HCT116 (cell line): ENCODE measurements at regions not wholly inside any gene's neighbourhood (a gene's known extent, or its start where the extent isn't known, plus 50 kb on each side); places are given as distances from the start of the nearest gene placed in this dataset.

Source experiments
- ATAC-seq: fragments of 200-7000 bp; cut with Tn5 transposase; 2 replicates; pipeline ENCODE4 v1.9.1; 2020; ENCODE audit warnings: mild to moderate bottlenecking, moderate library complexity
- BruUV-seq: library from RNA; stranded (reverse); fragments of 400-500 nt; replicated peaks from 2 replicates; lab custom pipeline; 2021; lab: Mats Ljungman, UMichigan
- CTCF ChIA-PET: fragments of 300-600 bp; sonication (Branson Sonifier 250); formaldehyde crosslinking; loops from one replicate; lab custom pipeline; 2021; ENCODE audit warnings: antibody characterized with exemption; lab: Charles Lee
- POLR2A ChIA-PET: fragments of 300-600, 350-600 bp; sonication (Branson Sonifier 250); formaldehyde crosslinking; loops from one replicate; lab custom pipeline; 2021; ENCODE audit warnings: antibody characterized with exemption; lab: Charles Lee
- RAD21 ChIA-PET, 2 experiments: fragments of 300-600 bp; sonication (Branson Sonifier 250); formaldehyde crosslinking; loops; one replicate each; lab custom pipeline; 2023; ENCODE audit warnings: low total read pairs in 2 of 2; ENCODE audit not compliant: uncharacterized antibody in 2 of 2, unreplicated experiment in 2 of 2, low non-redundant PET in 1 of 2; lab: Charles Lee
- DNase-seq: peaks from one replicate; pipeline ENCODE4 v3.0.0-alpha.2; 2010; ENCODE audit warnings: low read depth, low spot score
- H2AFZ ChIP-seq: fragments of 200-600 bp; shearing (Covaris generic), sonication (generic); 2 replicates; pipeline ENCODE4 v1.6.1; 2017; ENCODE audit warnings: low read depth, mixed run types, mixed read lengths, antibody characterized with exemption, low read length; ENCODE audit not compliant: poor library complexity, severe bottlenecking
- H3K27ac ChIP-seq: 2 replicates; pipeline ENCODE4 v1.5.1; 2012; ENCODE audit warnings: low read depth, low read length
- H3K27me3 ChIP-seq: fragments of 200-600 bp; sonication (generic); 2 replicates; pipeline ENCODE4 v1.6.1; 2016; ENCODE audit warnings: mixed run types, low read length, mixed read lengths; ENCODE audit not compliant: insufficient read depth
- H3K36me3 ChIP-seq, 2 experiments: fragments of 200-500 bp in 1 of 2; fragments of 200-600 bp in 1 of 2; sonication (Bioruptor generic) in 1 of 2; sonication (generic) in 1 of 2; 2 replicates each; pipeline versions ENCODE4 v1.5.1 to v1.6.1; 2014 to 2016; ENCODE audit warnings: low read length in 2 of 2, inconsistent platforms in 1 of 2, mixed read lengths in 1 of 2, mixed run types in 1 of 2; ENCODE audit not compliant: insufficient read depth in 2 of 2, control insufficient read depth in 1 of 2
- H3K4me1 ChIP-seq, 2 experiments: fragments of 200-600 bp in 1 of 2; sonication (generic) in 1 of 2; 2 replicates each; pipeline versions ENCODE4 v1.5.1 to v1.6.1; 2012 to 2017; ENCODE audit warnings: low read length in 2 of 2, inconsistent platforms in 1 of 2, mild to moderate bottlenecking in 1 of 2, mixed read lengths in 1 of 2, mixed run types in 1 of 2, moderate library complexity in 1 of 2; ENCODE audit not compliant: insufficient read depth in 2 of 2, control insufficient read depth in 1 of 2
- H3K4me2 ChIP-seq: fragments of 200-600 bp; sonication (generic); 2 replicates; pipeline ENCODE4 v1.6.1; 2017; ENCODE audit warnings: mixed run types, low read length, mixed read lengths
- H3K4me3 ChIP-seq, 2 experiments: fragments of 200-600 bp in 1 of 2; sonication (generic) in 1 of 2; replicated peaks in 1 of 2; 2 replicates each; pipeline ENCODE4 v1.5.1; 2011 to 2016; ENCODE audit warnings: low read length in 2 of 2, control low read depth in 1 of 2, low read depth in 1 of 2, mild to moderate bottlenecking in 1 of 2, mixed read lengths in 1 of 2, mixed run types in 1 of 2
- H3K79me2 ChIP-seq: fragments of 200-600 bp; sonication (generic); 2 replicates; pipeline ENCODE4 v1.6.1; 2017; ENCODE audit warnings: mild to moderate bottlenecking, mixed run types, low read length, moderate library complexity, mixed read lengths; ENCODE audit not compliant: insufficient read depth
- H3K9ac ChIP-seq: fragments of 200-600 bp; sonication (generic); 2 replicates; pipeline ENCODE4 v1.6.1; 2016; ENCODE audit warnings: low read length, mixed read lengths
- H3K9me2 ChIP-seq: fragments of 200-600 bp; sonication (generic), shearing (Covaris generic); 2 replicates; pipeline ENCODE4 v1.6.1; 2017; ENCODE audit warnings: mixed run types, mild to moderate bottlenecking, moderate library complexity; ENCODE audit not compliant: insufficient read depth
- H3K9me3 ChIP-seq, 2 experiments: fragments of 200-500 bp in 1 of 2; fragments of 200-600 bp in 1 of 2; sonication (Bioruptor generic) in 1 of 2; sonication (generic) in 1 of 2; 2 replicates each; pipeline ENCODE4 v1.6.1; 2014 to 2017; ENCODE audit warnings: low read length in 2 of 2, mixed read lengths in 2 of 2, inconsistent platforms in 1 of 2, low read depth in 1 of 2, mild to moderate bottlenecking in 1 of 2, mixed run types in 1 of 2, moderate library complexity in 1 of 2; ENCODE audit not compliant: control insufficient read depth in 1 of 2, insufficient read depth in 1 of 2
- H4K20me1 ChIP-seq: fragments of 200-600 bp; sonication (generic), shearing (Covaris generic); 2 replicates; pipeline ENCODE4 v1.6.1; 2017; ENCODE audit warnings: mixed run types, mild to moderate bottlenecking, moderate library complexity; ENCODE audit not compliant: insufficient read depth
- CBX3 ChIP-seq: IDR thresholded peaks from 2 replicates; pipeline ENCODE4 v1.6.1; 2012; ENCODE audit warnings: low read depth
- CEBPB ChIP-seq: IDR thresholded peaks from 2 replicates; pipeline ENCODE4 v1.6.1; 2012; ENCODE audit warnings: low read depth
- CTCF ChIP-seq, 3 experiments: fragments of 200-600 bp in 1 of 3; sonication (generic) in 1 of 3; IDR thresholded peaks in 2 of 3; conservative IDR thresholded peaks in 1 of 3; 2 replicates each; pipeline ENCODE4 v1.5.1; 2012 to 2017; ENCODE audit warnings: low read depth in 2 of 3, low read length in 2 of 3, antibody characterized with exemption in 1 of 3, borderline replicate concordance in 1 of 3, control low read depth in 1 of 3, mild to moderate bottlenecking in 1 of 3, mixed read lengths in 1 of 3, mixed run types in 1 of 3, moderate library complexity in 1 of 3; ENCODE audit not compliant: insufficient read depth in 1 of 3
- ELF1 ChIP-seq: IDR thresholded peaks from 2 replicates; pipeline ENCODE4 v1.6.1; 2012; ENCODE audit warnings: low read depth, borderline replicate concordance
- EZH2 ChIP-seq: fragments of 200-600 bp; sonication (generic); IDR thresholded peaks from 2 replicates; pipeline ENCODE4 v1.6.1; 2017; ENCODE audit warnings: antibody characterized with exemption, mixed run types
- EZH2phosphoT487 ChIP-seq: fragments of 200-600 bp; IDR thresholded peaks from 2 replicates; pipeline ENCODE4 v1.6.1; 2018; ENCODE audit warnings: antibody characterized with exemption, borderline replicate concordance
- MAX ChIP-seq: IDR thresholded peaks from 2 replicates; pipeline ENCODE4 v1.6.1; 2012
- POLR2A ChIP-seq: IDR thresholded peaks from 2 replicates; pipeline ENCODE4 v1.7.0; 2011; ENCODE audit warnings: borderline replicate concordance; ENCODE audit not compliant: insufficient read depth, insufficient read length; ENCODE audit errors: extremely low read depth
- POLR2AphosphoS5 ChIP-seq: IDR thresholded peaks from 2 replicates; pipeline ENCODE4 v1.6.1; 2011; ENCODE audit warnings: mild to moderate bottlenecking, low read depth, low read length, moderate library complexity
- RAD21 ChIP-seq: IDR thresholded peaks from 2 replicates; pipeline ENCODE4 v1.6.1; 2012; ENCODE audit warnings: low read depth, mild to moderate bottlenecking
- SP1 ChIP-seq: IDR thresholded peaks from 2 replicates; pipeline ENCODE4 v1.6.1; 2012; ENCODE audit warnings: low read depth
- TCF7L2 ChIP-seq: IDR thresholded peaks from 2 replicates; pipeline ENCODE4 v1.7.0; 2011; ENCODE audit warnings: borderline replicate concordance, inconsistent platforms; ENCODE audit not compliant: insufficient read depth, insufficient read length; ENCODE audit errors: extremely low read depth
- YY1 ChIP-seq: IDR thresholded peaks from 2 replicates; pipeline ENCODE4 v1.6.1; 2011; ENCODE audit warnings: low read length, low read depth, moderate library complexity, mild to moderate bottlenecking; ENCODE audit not compliant: insufficient replicate concordance; ENCODE audit errors: extremely low read depth
- ZFX ChIP-seq: fragments of 450-650 bp; IDR thresholded peaks from 2 replicates; pipeline ENCODE4 v1.6.1; 2017
- ZNF274 ChIP-seq: fragments of 200-500 bp; sonication (Bioruptor generic); IDR thresholded peaks from 2 replicates; pipeline ENCODE4 v1.6.1; 2014; ENCODE audit warnings: mild to moderate bottlenecking, low read depth, low read length, inconsistent platforms
- intact Hi-C: fragments of 100-400 bp; cut with micrococcal nuclease; formaldehyde crosslinking; loops from 2 replicates; pipeline ENCODE4 v1.10.0; 2022

GRCh38 chrX:128504496-128504895, 452.3 kb upstream of the ACTRT1 start:
- H3K4me3 ChIP-seq = no peak overlapping the region
- TF ChIP-seq ZFX = no peak
- TF ChIP-seq MAX = no peak
- TF ChIP-seq CEBPB = no peak
- TF ChIP-seq RAD21 = no peak
- no peak for TF ChIP-seq EZH2phosphoT487
- no peak for TF ChIP-seq CBX3
- no peak for TF ChIP-seq ELF1
- no peak for TF ChIP-seq CTCF (IDR thresholded peaks at IDR 0.05 in 2 of 3, conservative IDR thresholded peaks at IDR 0.05 in 1 of 3; ENCODE audit: borderline replicate concordance in 1 of 3, insufficient read depth in 1 of 3, low read depth in 2 of 3, low read length in 2 of 3)
- TF ChIP-seq SP1 = no peak
- TF ChIP-seq POLR2AphosphoS5 = no peak
- TF ChIP-seq EZH2 = no peak
- no peak for TF ChIP-seq TCF7L2
- TF ChIP-seq POLR2A = no peak
- TF ChIP-seq ZNF274 = no peak
- TF ChIP-seq YY1 = no peak
- H3K9ac ChIP-seq = no peak overlapping the region
- H3K79me2 ChIP-seq = no peaks in the 10 kb centered on the region
- no peak for DNase-seq
- H3K27me3 ChIP-seq = no peaks in the 10 kb centered on the region
- ATAC-seq = no peak
- no peaks in the 10 kb centered on the region for H3K4me1 ChIP-seq
- BruUV-seq = no TSS peak
- H3K9me2 ChIP-seq = no peaks in the 10 kb centered on the region
- H3K9me3 ChIP-seq = no peaks in the 10 kb centered on the region; a peak in 1 of 4 replicates
- ChIA-PET RAD21 (no interaction called here), POLR2A (no interaction called here), CTCF (no interaction called here)
- H3K36me3 ChIP-seq = no peaks in the 10 kb centered on the region
- no peak overlapping the region for H3K4me2 ChIP-seq
- intact Hi-C loops = no loop called here
- H2AFZ ChIP-seq = no peak overlapping the region
- H4K20me1 ChIP-seq = no peaks in the 10 kb centered on the region
- H3K27ac ChIP-seq = no peak overlapping the region
